Mucosa of rectum (tissue), 2 donors: ENCODE measurements at regions not wholly inside any gene's neighbourhood (a gene's known extent, or its start where the extent isn't known, plus 50 kb on each side); places are given as distances from the start of the nearest gene placed in this dataset.

Source experiments
- H3K27ac ChIP-seq, 2 donors: one replicate each; pipeline ENCODE4 v1.7.0; 2013; ENCODE audit warnings: inconsistent platforms in 2 of 2, low read depth in 2 of 2, low read length in 2 of 2
- H3K27me3 ChIP-seq, 2 donors: one replicate each; pipeline ENCODE4 v1.7.0; 2013; ENCODE audit warnings: low read length in 2 of 2; ENCODE audit not compliant: control insufficient read depth in 2 of 2, insufficient read depth in 2 of 2
- H3K36me3 ChIP-seq, 2 donors: one replicate each; pipeline ENCODE4 v1.7.0; 2013; ENCODE audit warnings: low read length in 2 of 2; ENCODE audit not compliant: control insufficient read depth in 2 of 2, insufficient read depth in 2 of 2
- H3K4me1 ChIP-seq, 2 donors: one replicate each; pipeline ENCODE4 v1.7.0; 2013; ENCODE audit warnings: low read length in 2 of 2, mild to moderate bottlenecking in 1 of 2; ENCODE audit not compliant: control insufficient read depth in 2 of 2, insufficient read depth in 2 of 2
- H3K4me3 ChIP-seq, 2 donors: one replicate each; pipeline ENCODE4 v1.7.0; 2013; ENCODE audit warnings: low read length in 2 of 2
- H3K9ac ChIP-seq, 2 donors: one replicate each; pipeline ENCODE4 v1.7.0; 2013; ENCODE audit warnings: low read length in 2 of 2, low read depth in 1 of 2, mild to moderate bottlenecking in 1 of 2
- H3K9me3 ChIP-seq, 2 donors: one replicate each; pipeline ENCODE4 v1.7.0; 2013; ENCODE audit warnings: low read length in 2 of 2; ENCODE audit not compliant: control insufficient read depth in 2 of 2
- donor health status: healthy.
- donor health status: Normal muscosa, but diverticular disease.

DNA sequence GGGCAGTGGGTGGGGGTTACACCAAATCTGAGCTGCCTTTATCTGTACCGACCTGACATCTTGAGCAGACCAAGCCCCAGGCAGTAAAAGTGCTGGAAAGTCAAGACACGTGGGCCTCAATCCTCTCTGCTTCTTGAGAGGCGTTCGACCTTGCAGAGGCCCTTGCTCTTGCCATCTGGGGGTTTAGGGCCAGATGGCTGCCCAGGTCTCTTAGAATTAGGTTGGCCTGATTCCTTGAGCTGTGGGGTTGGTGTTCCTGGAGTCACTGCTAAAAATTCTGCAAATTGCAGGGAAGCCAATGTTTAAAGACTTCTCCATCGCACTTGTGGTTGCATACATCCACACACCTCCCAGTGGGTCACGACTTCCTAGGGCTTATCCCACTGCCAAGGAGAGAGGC, 238.2 kb upstream of the ASIC2 start:
- no peak overlapping the region for H3K9ac ChIP-seq
- peaks cover 0 to 4% of the 10 kb centered on the region in 2 donors for H3K27me3 ChIP-seq
- no peak overlapping the region for H3K4me3 ChIP-seq
- no peaks in the 10 kb centered on the region for H3K9me3 ChIP-seq
- H3K27ac ChIP-seq: no peak overlapping the region
- no peaks in the 10 kb centered on the region for H3K36me3 ChIP-seq
- H3K4me1 ChIP-seq: no peaks in the 10 kb centered on the region

DNA sequence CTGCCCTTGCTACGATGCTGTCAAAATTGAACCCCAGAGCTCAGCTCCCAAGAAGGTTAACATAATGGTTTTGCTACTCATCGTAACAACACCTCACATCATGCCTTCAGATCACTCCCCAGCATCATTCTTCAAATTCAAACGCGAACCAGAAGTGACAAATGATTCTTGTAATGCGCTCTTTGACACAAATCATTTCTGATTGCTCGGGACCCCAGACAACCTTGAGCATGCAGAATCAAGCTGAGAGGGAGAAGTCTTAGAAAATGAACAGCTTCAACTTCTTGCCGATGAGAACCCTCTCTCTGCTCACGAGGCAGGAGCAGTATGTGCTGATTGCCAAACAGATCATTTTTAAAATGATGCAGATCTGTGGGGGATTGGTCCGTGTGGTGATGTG, 241.0 kb upstream of the ASIC2 start:
- no peak overlapping the region for H3K4me3 ChIP-seq
- no peaks in the 10 kb centered on the region for H3K27me3 ChIP-seq
- no peaks in the 10 kb centered on the region for H3K9me3 ChIP-seq
- H3K36me3 ChIP-seq: no peaks in the 10 kb centered on the region
- no peaks in the 10 kb centered on the region for H3K4me1 ChIP-seq
- no peak overlapping the region for H3K27ac ChIP-seq
- H3K9ac ChIP-seq: no peak overlapping the region

DNA sequence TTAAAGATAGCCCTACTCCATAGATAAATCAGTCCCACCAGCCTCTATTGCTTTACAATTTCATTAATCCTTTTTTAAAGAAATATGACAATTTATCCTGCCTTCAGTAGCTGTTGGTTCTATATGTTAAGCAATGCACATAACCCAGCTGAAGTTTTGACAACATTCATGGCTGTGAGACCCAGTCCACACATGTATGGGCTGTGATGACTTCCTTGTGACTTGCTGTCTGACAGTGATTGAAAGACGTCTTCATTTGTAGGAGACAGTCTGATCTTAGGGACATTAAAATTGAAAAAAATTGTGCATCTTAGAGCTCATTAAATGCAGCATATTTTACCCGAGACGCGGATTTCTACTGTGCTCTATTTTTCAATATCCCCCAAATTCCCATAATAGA, 252.0 kb upstream of the ASIC2 start:
- H3K9me3 ChIP-seq: no peaks in the 10 kb centered on the region
- H3K4me3 ChIP-seq: no peak overlapping the region
- no peaks in the 10 kb centered on the region for H3K4me1 ChIP-seq
- no peak overlapping the region for H3K9ac ChIP-seq
- no peaks in the 10 kb centered on the region for H3K36me3 ChIP-seq
- H3K27ac ChIP-seq: no peak overlapping the region
- peaks cover 0 to 4% of the 10 kb centered on the region in 2 donors for H3K27me3 ChIP-seq

DNA sequence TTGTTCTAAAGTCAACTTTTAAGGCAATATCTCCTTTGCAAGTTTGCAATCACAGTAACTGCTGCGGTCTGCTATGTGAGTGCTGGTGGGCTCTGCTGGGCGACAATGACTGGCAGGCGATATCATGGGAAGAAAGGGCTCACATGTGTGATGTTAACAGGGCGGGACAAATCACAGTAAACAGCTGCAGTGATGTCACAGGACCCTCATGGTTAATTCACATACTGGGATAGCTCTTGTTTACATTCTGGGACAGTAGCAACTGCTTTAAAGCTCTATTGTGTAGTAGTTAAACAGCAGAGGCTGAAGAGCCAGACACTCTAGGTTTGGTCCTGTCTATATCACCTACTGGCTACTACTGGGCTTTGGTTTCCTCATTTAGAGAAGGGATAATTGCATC, 257.2 kb upstream of the ASIC2 start:
- Histone ChIP-seq H3K27ac (no peak overlapping the region), H3K4me3 (no peak overlapping the region), H3K36me3 (no peaks in the 10 kb centered on the region), H3K9me3 (no peaks in the 10 kb centered on the region), H3K4me1 (no peaks in the 10 kb centered on the region), H3K27me3 (peaks cover 0 to 4% of the 10 kb centered on the region in 2 donors), H3K9ac (no peak overlapping the region)

DNA sequence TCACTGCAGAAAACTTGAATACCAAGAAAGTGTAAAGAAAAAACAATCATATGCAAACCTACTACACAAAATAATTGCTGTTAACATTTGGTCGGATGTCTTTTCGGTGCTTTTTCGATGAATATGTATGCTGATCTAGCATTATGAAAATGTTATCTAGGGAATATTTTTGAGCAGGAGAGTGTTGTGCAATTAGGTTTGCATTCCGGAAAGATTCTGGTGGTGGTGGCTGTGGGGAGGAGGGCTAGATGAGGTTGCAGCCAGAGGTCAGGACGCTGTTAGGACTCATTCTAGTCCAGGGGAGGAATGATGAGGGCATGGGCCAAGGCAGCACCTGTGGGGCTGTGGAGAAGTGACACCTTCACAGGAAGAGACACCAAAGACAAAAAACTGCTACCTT, 258.0 kb upstream of the ASIC2 start:
- H3K9me3 ChIP-seq: no peaks in the 10 kb centered on the region
- H3K9ac ChIP-seq: no peak overlapping the region
- H3K4me1 ChIP-seq: no peaks in the 10 kb centered on the region

DNA sequence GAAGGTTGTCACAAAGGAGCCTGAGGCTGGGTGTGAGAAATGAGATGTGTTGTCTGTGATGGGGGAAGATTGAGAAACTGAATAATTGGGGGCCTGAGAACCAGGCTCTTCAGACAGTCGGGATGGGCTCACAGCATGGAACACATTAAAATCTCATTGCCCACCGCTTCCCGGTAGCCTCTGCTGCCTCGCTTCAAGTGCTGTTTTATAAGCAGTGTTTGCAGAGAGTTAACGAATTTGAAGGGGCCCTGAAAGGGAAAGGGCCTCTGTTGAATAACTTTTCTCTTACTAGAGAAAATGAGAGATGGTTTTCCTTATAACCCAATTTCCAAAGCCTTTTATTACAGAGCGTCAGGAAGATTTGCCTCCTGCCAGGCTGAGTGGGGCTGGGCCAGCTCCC, 258.8 kb upstream of the ASIC2 start:
- Histone ChIP-seq H3K27ac (no peak overlapping the region), H3K4me1 (no peaks in the 10 kb centered on the region), H3K36me3 (no peaks in the 10 kb centered on the region), H3K4me3 (no peak overlapping the region), H3K9me3 (no peaks in the 10 kb centered on the region), H3K9ac (no peak overlapping the region), H3K27me3 (peaks cover 0 to 4% of the 10 kb centered on the region in 2 donors)

More for the DNA sequence above, 258.0 kb upstream of the ASIC2 start:
- Histone ChIP-seq H3K4me3 (no peak overlapping the region), H3K27me3 (peaks cover 0 to 4% of the 10 kb centered on the region in 2 donors), H3K27ac (no peak overlapping the region), H3K36me3 (no peaks in the 10 kb centered on the region)

DNA sequence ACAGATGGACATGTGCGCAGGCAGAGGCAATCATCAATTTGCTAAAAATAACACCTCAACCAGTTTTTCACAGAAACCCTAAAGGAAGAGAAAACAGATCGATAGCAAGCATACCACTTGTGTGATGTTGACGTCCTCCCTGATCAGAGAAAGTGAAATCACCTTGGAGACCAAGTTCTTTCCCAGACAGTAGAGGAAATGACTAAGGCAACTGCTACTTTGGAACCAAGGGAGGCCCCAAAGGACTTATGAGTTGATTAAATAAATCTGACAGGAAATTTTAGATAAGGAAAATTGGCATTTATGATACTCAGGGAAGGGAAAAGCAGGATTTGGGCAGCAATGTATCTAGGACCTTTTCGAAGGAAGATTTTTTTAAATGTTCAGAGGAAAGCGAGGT, 267.1 kb upstream of the ASIC2 start:
- H3K27ac ChIP-seq: no peak overlapping the region

DNA sequence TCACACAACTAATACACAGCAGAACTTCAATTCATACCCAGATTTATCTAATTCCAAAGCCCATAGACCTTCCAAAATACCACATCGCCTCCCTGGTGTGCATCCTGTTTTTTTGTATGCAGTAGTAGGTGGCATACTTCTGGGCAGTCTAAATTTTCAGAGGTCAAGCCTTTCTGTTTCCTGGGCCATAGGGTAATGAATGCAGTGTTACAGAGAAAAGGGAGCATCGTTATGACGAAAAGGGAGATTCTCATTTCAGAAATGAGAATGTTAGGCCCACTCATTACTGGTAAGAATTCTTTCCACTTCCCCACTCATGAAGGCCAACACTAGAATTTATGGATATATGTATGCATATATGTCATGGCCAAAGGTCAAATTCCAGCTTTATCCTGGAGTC, 267.8 kb upstream of the ASIC2 start:
- H3K4me3 ChIP-seq: no peak overlapping the region
- H3K4me1 ChIP-seq: no peaks in the 10 kb centered on the region
- H3K27ac ChIP-seq: no peak overlapping the region
- no peak overlapping the region for H3K9ac ChIP-seq
- H3K36me3 ChIP-seq: no peaks in the 10 kb centered on the region
- H3K9me3 ChIP-seq: no peaks in the 10 kb centered on the region
- H3K27me3 ChIP-seq: no peaks in the 10 kb centered on the region

More for the DNA sequence above, 267.1 kb upstream of the ASIC2 start:
- H3K27me3 ChIP-seq: no peaks in the 10 kb centered on the region
- no peak overlapping the region for H3K9ac ChIP-seq
- H3K36me3 ChIP-seq: no peaks in the 10 kb centered on the region
- H3K9me3 ChIP-seq: no peaks in the 10 kb centered on the region
- H3K4me3 ChIP-seq: no peak overlapping the region
- no peaks in the 10 kb centered on the region for H3K4me1 ChIP-seq

DNA sequence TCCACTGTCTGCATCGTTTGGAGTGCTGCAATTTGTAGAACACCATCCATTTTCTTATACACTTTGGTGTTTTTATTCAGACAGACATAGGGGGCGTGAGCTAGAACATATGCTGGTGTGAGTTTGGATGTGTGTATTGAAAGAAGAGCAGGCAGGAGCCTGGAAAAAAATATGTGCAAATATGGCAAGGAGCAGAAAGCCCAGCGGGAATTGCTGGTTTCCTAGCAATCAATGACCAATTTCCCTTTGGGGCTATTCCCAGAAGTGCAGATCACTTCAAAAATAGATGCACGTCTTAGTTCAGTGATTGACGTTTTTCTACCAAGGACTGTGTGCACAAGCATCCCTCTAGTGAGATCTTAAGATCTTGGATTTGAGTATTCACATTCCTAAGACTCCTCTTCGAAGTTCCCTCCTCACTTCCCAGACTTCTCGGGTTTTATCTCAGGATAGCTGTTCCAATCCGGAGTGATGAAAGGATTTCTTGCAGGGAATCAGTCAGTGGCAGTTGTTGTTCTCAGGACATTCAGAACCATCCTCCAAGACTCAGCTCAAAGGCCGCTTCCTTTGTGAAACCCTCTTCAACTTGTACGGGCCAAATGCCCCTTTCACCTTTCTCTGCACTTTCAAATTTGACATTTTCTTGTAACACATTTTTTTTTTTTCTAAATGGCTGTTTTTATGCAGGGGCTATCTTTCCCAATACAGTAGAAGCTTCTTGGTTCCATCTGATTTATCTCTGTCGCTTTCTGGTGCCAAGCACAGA, 268.7 kb upstream of the ASIC2 start:
- H3K36me3 ChIP-seq: no peaks in the 10 kb centered on the region
- H3K9ac ChIP-seq: no peak overlapping the region
- no peaks in the 10 kb centered on the region for H3K9me3 ChIP-seq
- H3K27ac ChIP-seq: no peak overlapping the region
- H3K4me1 ChIP-seq: no peaks in the 10 kb centered on the region
- no peaks in the 10 kb centered on the region for H3K27me3 ChIP-seq
- H3K4me3 ChIP-seq: no peak overlapping the region

DNA sequence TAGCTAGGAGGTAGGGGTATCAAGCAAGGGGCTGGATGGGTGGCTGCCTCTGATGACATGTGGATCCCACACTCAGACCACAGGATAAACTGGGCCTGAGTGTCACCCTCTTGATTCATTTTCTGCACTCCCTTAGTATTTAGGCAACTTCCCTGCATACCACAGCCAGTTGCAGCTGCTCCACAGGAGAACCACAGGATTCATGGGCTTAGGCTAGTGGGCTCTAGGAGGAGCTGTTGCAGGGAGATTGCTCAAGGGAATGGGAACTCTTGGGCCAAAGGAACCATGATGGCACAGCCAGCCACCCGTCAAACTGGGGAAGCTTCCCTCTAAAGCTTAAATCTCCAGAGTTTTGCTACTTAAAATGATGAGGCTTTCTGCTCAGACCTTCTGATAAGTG, 269.7 kb upstream of the ASIC2 start:
- Histone ChIP-seq H3K4me1 (no peaks in the 10 kb centered on the region), H3K27me3 (no peaks in the 10 kb centered on the region), H3K9me3 (no peaks in the 10 kb centered on the region), H3K9ac (no peak overlapping the region), H3K4me3 (no peak overlapping the region), H3K27ac (no peak overlapping the region), H3K36me3 (no peaks in the 10 kb centered on the region)
